ENCODE measurements at regions not wholly inside any gene's neighbourhood (a gene's known extent, or its start where the extent isn't known, plus 50 kb on each side); places are given as distances from the start of the nearest gene placed in this dataset.

GRCh38 chr12:46884362-46884761, 58.6 kb upstream of the SLC38A4 start:
- TF ChIP-seq CTCF (IDR thresholded peaks at IDR 0.05; ENCODE audit: low read depth, low read length) = no peak
- no peak for DNase-seq (ENCODE audit: low read depth in 2 of 2)
- H3K4me3 ChIP-seq (replicated peaks in 1 of 2; ENCODE audit: low read depth in 2 of 2, low read length in 2 of 2) = no peak overlapping the region

- no peak overlapping the region for H3K4me3 ChIP-seq (replicated peaks in 1 of 2; ENCODE audit: low read depth in 2 of 2, low read length in 2 of 2)
- no peak for TF ChIP-seq CTCF (IDR thresholded peaks at IDR 0.05; ENCODE audit: low read depth, low read length)
- peak in 1 of 2 donors; percentile 61 for DNase-seq (ENCODE audit: low read depth in 2 of 2)
Observed at GRCh38 chr12:46886541-46887041, 60.8 kb upstream of the SLC38A4 start.

- TF ChIP-seq CTCF (IDR thresholded peaks at IDR 0.05; ENCODE audit: low read depth, low read length) = no peak
- H3K4me3 ChIP-seq (replicated peaks in 1 of 2; ENCODE audit: low read depth in 2 of 2, low read length in 2 of 2) = no peak overlapping the region
- no peak for DNase-seq (ENCODE audit: low read depth in 2 of 2)
Observed at GRCh38 chr12:46887870-46888269, 62.1 kb upstream of the SLC38A4 start.

- DNase-seq (ENCODE audit: low read depth in 2 of 2) = no peak
- no peak overlapping the region for H3K4me3 ChIP-seq (replicated peaks in 1 of 2; ENCODE audit: low read depth in 2 of 2, low read length in 2 of 2)
- no peak for TF ChIP-seq CTCF (IDR thresholded peaks at IDR 0.05; ENCODE audit: low read depth, low read length)
Observed at GRCh38 chr12:46888568-46888967, 62.8 kb upstream of the SLC38A4 start.

GRCh38 chr12:46891306-46891705, 65.5 kb upstream of the SLC38A4 start:
- peak in 1 of 2 donors; percentile 28 for DNase-seq (ENCODE audit: low read depth in 2 of 2)
- no peak for TF ChIP-seq CTCF (IDR thresholded peaks at IDR 0.05; ENCODE audit: low read depth, low read length)
- no peak overlapping the region for H3K4me3 ChIP-seq (replicated peaks in 1 of 2; ENCODE audit: low read depth in 2 of 2, low read length in 2 of 2)

GRCh38 chr12:46892034-46892705, 66.4 kb upstream of the SLC38A4 start:
- no peak overlapping the region for H3K4me3 ChIP-seq (replicated peaks in 1 of 2; ENCODE audit: low read depth in 2 of 2, low read length in 2 of 2)
- DNase-seq (ENCODE audit: low read depth in 2 of 2) = no peak
- no peak for TF ChIP-seq CTCF (IDR thresholded peaks at IDR 0.05; ENCODE audit: low read depth, low read length)

- no peak overlapping the region for H3K4me3 ChIP-seq (replicated peaks in 1 of 2; ENCODE audit: low read depth in 2 of 2, low read length in 2 of 2)
- DNase-seq (ENCODE audit: low read depth in 2 of 2) = no peak
- TF ChIP-seq CTCF (IDR thresholded peaks at IDR 0.05; ENCODE audit: low read depth, low read length) = no peak
Observed at GRCh38 chr12:46892887-46893286, 67.1 kb upstream of the SLC38A4 start.
